Vagina (tissue), 2 donors: ENCODE measurements at regions not wholly inside any gene's neighbourhood (a gene's known extent, or its start where the extent isn't known, plus 50 kb on each side); places are given as distances from the start of the nearest gene placed in this dataset.

Experiments used
- POLR2A ChIP-seq, 2 donors: fragments of 450-650 bp; IDR thresholded peaks; one replicate each; pipeline ENCODE4 v1.6.1; 2017; ENCODE audit warnings: antibody characterized with exemption in 2 of 2, mild to moderate bottlenecking in 2 of 2, moderate library complexity in 2 of 2
- TF ChIP-seq, protein P1 (sequence below), 3 experiments: fragments of 450-650 bp in 2 of 3; fragments of 200-600 bp in 1 of 3; sonication (generic) in 1 of 3; IDR thresholded peaks; one replicate each; pipeline ENCODE4 v1.5.1; 2017 to 2019; ENCODE audit warnings: antibody characterized with exemption in 3 of 3, mild to moderate bottlenecking in 2 of 3, moderate library complexity in 2 of 3

DNA sequence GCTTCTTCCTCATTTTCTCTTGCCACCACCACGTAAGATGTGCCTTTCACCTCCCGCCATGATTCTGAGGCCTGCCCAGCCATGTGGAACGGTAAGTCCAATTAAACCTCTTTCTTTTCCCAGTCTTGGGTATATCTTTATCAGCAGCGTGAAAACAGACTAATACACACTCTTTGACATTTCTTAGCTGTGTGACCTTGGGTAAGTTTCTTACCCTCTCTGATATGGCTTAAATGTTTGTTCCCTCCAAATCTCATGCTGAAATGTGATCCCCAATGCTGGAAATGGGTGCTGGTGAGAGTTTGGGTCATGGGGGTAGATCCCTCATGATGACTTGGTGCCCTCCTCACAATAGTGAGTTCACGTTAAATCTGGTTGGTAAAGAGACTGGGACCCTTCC lies 188.8 kb upstream of the IRX4 start:
- TF ChIP-seq POLR2A (IDR thresholded peaks at IDR 0.05): no peak
- TF ChIP-seq, protein P1, sequence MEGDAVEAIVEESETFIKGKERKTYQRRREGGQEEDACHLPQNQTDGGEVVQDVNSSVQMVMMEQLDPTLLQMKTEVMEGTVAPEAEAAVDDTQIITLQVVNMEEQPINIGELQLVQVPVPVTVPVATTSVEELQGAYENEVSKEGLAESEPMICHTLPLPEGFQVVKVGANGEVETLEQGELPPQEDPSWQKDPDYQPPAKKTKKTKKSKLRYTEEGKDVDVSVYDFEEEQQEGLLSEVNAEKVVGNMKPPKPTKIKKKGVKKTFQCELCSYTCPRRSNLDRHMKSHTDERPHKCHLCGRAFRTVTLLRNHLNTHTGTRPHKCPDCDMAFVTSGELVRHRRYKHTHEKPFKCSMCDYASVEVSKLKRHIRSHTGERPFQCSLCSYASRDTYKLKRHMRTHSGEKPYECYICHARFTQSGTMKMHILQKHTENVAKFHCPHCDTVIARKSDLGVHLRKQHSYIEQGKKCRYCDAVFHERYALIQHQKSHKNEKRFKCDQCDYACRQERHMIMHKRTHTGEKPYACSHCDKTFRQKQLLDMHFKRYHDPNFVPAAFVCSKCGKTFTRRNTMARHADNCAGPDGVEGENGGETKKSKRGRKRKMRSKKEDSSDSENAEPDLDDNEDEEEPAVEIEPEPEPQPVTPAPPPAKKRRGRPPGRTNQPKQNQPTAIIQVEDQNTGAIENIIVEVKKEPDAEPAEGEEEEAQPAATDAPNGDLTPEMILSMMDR (IDR thresholded peaks at IDR 0.05): no peak
